ENCODE measurements at regions not wholly inside any gene's neighbourhood (a gene's known extent, or its start where the extent isn't known, plus 50 kb on each side); places are given as distances from the start of the nearest gene placed in this dataset.

- no peak for TF ChIP-seq CTCF (IDR thresholded peaks at IDR 0.05)
- no peak for TF ChIP-seq POLR2A (IDR thresholded peaks at IDR 0.05)
Observed at GRCh38 chr2:236747426-236747825, 177.8 kb downstream of the ACKR3 start.

Measured in ovary (tissue), 3 donors.